Keratinocyte (primary cell): ENCODE measurements at regions not wholly inside any gene's neighbourhood (a gene's known extent, or its start where the extent isn't known, plus 50 kb on each side); places are given as distances from the start of the nearest gene placed in this dataset.

Experiments used
- DNase-seq: peaks from one replicate; pipeline ENCODE4 v3.0.0-alpha.2; 2011; ENCODE audit warnings: low read depth, missing footprints, low spot score
- FAIRE-seq: peaks from 2 replicates; lab custom pipeline; 2011; peaks lifted over from hg19 to GRCh38; lab: Jason Lieb, UNC
- H2AFZ ChIP-seq: 2 replicates; pipeline ENCODE4 v1.6.0; 2012; ENCODE audit warnings: low read length, control low read depth, inconsistent platforms; ENCODE audit not compliant: control insufficient read depth
- H3K27ac ChIP-seq: 2 replicates; pipeline ENCODE4 v1.5.1; 2011; ENCODE audit warnings: low read length; ENCODE audit not compliant: control insufficient read depth, insufficient read depth
- H3K27me3 ChIP-seq: 3 replicates; pipeline ENCODE4 v1.6.0; 2011; ENCODE audit warnings: low read length; ENCODE audit not compliant: control insufficient read depth, insufficient read depth; ENCODE audit errors: extremely low read depth
- H3K36me3 ChIP-seq, 2 experiments: 2 replicates in 1 of 2; 3 replicates in 1 of 2; pipeline ENCODE4 v1.5.1; 2011; ENCODE audit warnings: low read length in 2 of 2, mild to moderate bottlenecking in 1 of 2; ENCODE audit not compliant: control insufficient read depth in 2 of 2, insufficient read depth in 2 of 2; ENCODE audit errors: extremely low read depth in 1 of 2
- H3K4me1 ChIP-seq: 3 replicates; pipeline ENCODE4 v1.5.1; 2011; ENCODE audit warnings: low read length; ENCODE audit not compliant: control insufficient read depth, insufficient read depth; ENCODE audit errors: extremely low read depth
- H3K4me2 ChIP-seq: 3 replicates; pipeline ENCODE4 v1.6.0; 2011; ENCODE audit warnings: low read depth, low read length; ENCODE audit not compliant: control insufficient read depth, insufficient read depth; ENCODE audit errors: extremely low read depth
- H3K4me3 ChIP-seq, 3 experiments: fragments of 200-600 bp in 1 of 3; sonication (generic) in 1 of 3; 2 replicates in 2 of 3; 3 replicates in 1 of 3; pipeline ENCODE4 v1.5.1; 2011 to 2016; ENCODE audit warnings: low read length in 3 of 3, mild to moderate bottlenecking in 3 of 3, control low read depth in 2 of 3, inconsistent platforms in 1 of 3, low read depth in 1 of 3, mixed read lengths in 1 of 3, mixed run types in 1 of 3, moderate library complexity in 1 of 3; ENCODE audit not compliant: control insufficient read depth in 2 of 3, insufficient read depth in 2 of 3; ENCODE audit errors: extremely low read depth in 1 of 3
- H3K79me2 ChIP-seq: 2 replicates; pipeline ENCODE4 v1.6.0; 2012; ENCODE audit warnings: low read length; ENCODE audit not compliant: control insufficient read depth, insufficient read depth
- H3K9ac ChIP-seq: 3 replicates; pipeline ENCODE4 v1.6.0; 2011; ENCODE audit warnings: low read length; ENCODE audit not compliant: control insufficient read depth, insufficient read depth; ENCODE audit errors: extremely low read depth
- H3K9me1 ChIP-seq: 3 replicates; pipeline ENCODE4 v1.6.0; 2011; ENCODE audit warnings: low read length; ENCODE audit not compliant: control insufficient read depth, insufficient read depth; ENCODE audit errors: extremely low read depth
- H3K9me3 ChIP-seq: 2 replicates; pipeline ENCODE4 v1.5.1; 2012; ENCODE audit warnings: low read depth, low read length; ENCODE audit not compliant: control insufficient read depth
- H4K20me1 ChIP-seq: 3 replicates; pipeline ENCODE4 v1.6.0; 2011; ENCODE audit warnings: low read length; ENCODE audit not compliant: control insufficient read depth, insufficient read depth; ENCODE audit errors: extremely low read depth
- EZH2 ChIP-seq: IDR thresholded peaks from one replicate; pipeline ENCODE4 v1.6.1; 2012; ENCODE audit warnings: inconsistent platforms, mild to moderate bottlenecking, low read length, moderate library complexity
- dilution Hi-C: fragments of 300-500 bp; cut with MboI; formaldehyde crosslinking; loops from one replicate; pipeline ENCODE4 v1.7.0; 2020; ENCODE audit warnings: low sequenced_read_pairs; ENCODE audit not compliant: extremely low pct_ligation_motif_present
- TF ChIP-seq, protein P1 (sequence below), 3 experiments: IDR thresholded peaks in 1 of 3; conservative IDR thresholded peaks in 1 of 3; optimal IDR thresholded peaks in 1 of 3; 2 replicates in 2 of 3; 3 replicates in 1 of 3; pipeline versions ENCODE3 to v1.5.1; 2011; ENCODE audit warnings: low read length in 3 of 3, mild to moderate bottlenecking in 3 of 3, moderate library complexity in 2 of 3, control low read depth in 1 of 3, inconsistent platforms in 1 of 3; ENCODE audit not compliant: insufficient read depth in 2 of 3; ENCODE audit errors: extremely low read depth in 1 of 3

GRCh38 chr3:24060055-24060454, 115.0 kb downstream of the NR1D2 start:
- FAIRE-seq (peak; percentile 88), DNase-seq (peak; percentile 9)
- H3K4me3 ChIP-seq = peak overlapping the region in 1 of 3 experiments; percentile 32
- H3K9ac ChIP-seq = no peak overlapping the region
- no peaks in the 10 kb centered on the region for H3K9me1 ChIP-seq
- H3K4me2 ChIP-seq = peak overlapping the region; percentile 81
- TF ChIP-seq, protein P1, sequence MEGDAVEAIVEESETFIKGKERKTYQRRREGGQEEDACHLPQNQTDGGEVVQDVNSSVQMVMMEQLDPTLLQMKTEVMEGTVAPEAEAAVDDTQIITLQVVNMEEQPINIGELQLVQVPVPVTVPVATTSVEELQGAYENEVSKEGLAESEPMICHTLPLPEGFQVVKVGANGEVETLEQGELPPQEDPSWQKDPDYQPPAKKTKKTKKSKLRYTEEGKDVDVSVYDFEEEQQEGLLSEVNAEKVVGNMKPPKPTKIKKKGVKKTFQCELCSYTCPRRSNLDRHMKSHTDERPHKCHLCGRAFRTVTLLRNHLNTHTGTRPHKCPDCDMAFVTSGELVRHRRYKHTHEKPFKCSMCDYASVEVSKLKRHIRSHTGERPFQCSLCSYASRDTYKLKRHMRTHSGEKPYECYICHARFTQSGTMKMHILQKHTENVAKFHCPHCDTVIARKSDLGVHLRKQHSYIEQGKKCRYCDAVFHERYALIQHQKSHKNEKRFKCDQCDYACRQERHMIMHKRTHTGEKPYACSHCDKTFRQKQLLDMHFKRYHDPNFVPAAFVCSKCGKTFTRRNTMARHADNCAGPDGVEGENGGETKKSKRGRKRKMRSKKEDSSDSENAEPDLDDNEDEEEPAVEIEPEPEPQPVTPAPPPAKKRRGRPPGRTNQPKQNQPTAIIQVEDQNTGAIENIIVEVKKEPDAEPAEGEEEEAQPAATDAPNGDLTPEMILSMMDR (optimal IDR thresholded peaks at IDR 0.05 in 1 of 3, IDR thresholded peaks at IDR 0.05 in 1 of 3, conservative IDR thresholded peaks at IDR 0.05 in 1 of 3; ENCODE audit: extremely low read depth in 1 of 3, insufficient read depth in 2 of 3, low read length in 3 of 3) = peak in 2 of 3 experiments; percentile 5 to 27
- TF ChIP-seq EZH2 = no peak
- H3K27me3 ChIP-seq = no peaks in the 10 kb centered on the region
- peaks cover 15% of the 10 kb centered on the region for H3K4me1 ChIP-seq
- dilution Hi-C loops = no loop called here
- H3K79me2 ChIP-seq = no peaks in the 10 kb centered on the region
- no peaks in the 10 kb centered on the region for H3K36me3 ChIP-seq
- peak overlapping the region; percentile 62 for H2AFZ ChIP-seq
- peak overlapping the region; percentile 14 for H3K27ac ChIP-seq
- no peaks in the 10 kb centered on the region for H4K20me1 ChIP-seq
- no peaks in the 10 kb centered on the region for H3K9me3 ChIP-seq

DNA sequence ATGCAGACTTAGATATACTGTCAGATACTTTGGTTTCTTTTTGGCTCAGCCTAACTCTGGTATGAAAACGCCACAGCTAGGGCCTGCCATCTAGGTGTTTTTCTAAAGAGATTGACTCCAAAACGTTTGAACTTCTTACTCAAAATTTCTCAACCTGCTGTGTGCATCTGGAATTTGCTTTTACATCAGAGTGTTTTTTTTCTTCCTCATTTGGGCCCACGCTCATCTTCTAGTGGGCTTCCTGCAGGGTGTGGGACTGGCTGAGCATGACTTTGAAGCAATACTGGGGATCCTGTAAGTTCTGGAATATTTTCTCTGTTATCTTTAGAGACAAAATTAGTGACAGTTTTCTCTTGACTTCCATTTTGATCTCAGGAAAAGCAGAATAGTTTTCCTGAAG, 117.8 kb downstream of the NR1D2 start:
- Histone ChIP-seq H3K4me1 (peaks cover 15% of the 10 kb centered on the region), H2AFZ (no peak overlapping the region), H3K9me1 (no peaks in the 10 kb centered on the region), H3K4me3 (no peak overlapping the region), H3K4me2 (no peak overlapping the region), H4K20me1 (no peaks in the 10 kb centered on the region), H3K36me3 (no peaks in the 10 kb centered on the region), H3K79me2 (no peaks in the 10 kb centered on the region), H3K9ac (no peak overlapping the region), H3K27me3 (no peaks in the 10 kb centered on the region), H3K9me3 (no peaks in the 10 kb centered on the region), H3K27ac (no peak overlapping the region)
- no peak for FAIRE-seq
- TF ChIP-seq, protein P1 (optimal IDR thresholded peaks at IDR 0.05 in 1 of 3, IDR thresholded peaks at IDR 0.05 in 1 of 3, conservative IDR thresholded peaks at IDR 0.05 in 1 of 3; ENCODE audit: extremely low read depth in 1 of 3, insufficient read depth in 2 of 3, low read length in 3 of 3) = no peak
- dilution Hi-C loops = no loop called here
- no peak for DNase-seq
